Caco-2 (cell line): ENCODE measurements at regions not wholly inside any gene's neighbourhood (a gene's known extent, or its start where the extent isn't known, plus 50 kb on each side); places are given as distances from the start of the nearest gene placed in this dataset.

ENCODE experiments used
- BruUV-seq: library from RNA; stranded (reverse); fragments of 400-500 nt; replicated peaks from 2 replicates; lab custom pipeline; 2021; lab: Mats Ljungman, UMichigan
- CTCF ChIA-PET: fragments of 300-600 bp; sonication (Branson Sonifier 250); formaldehyde crosslinking; loops from one replicate; lab custom pipeline; 2022; ENCODE audit warnings: antibody characterized with exemption; lab: Charles Lee
- POLR2A ChIA-PET: fragments of 300-600 bp; sonication (Branson Sonifier 250); formaldehyde crosslinking; loops from one replicate; lab custom pipeline; 2022; ENCODE audit warnings: antibody characterized with exemption; lab: Charles Lee
- DNase-seq, 2 experiments: peaks; one replicate each; pipeline versions ENCODE4 v3.0.0 to v3.0.0-alpha.2; 2020 to 2022
- H3K27me3 ChIP-seq: replicated peaks from 2 replicates; pipeline ENCODE4 v1.6.0; 2011; ENCODE audit warnings: low read length; ENCODE audit not compliant: control insufficient read depth, insufficient read depth
- H3K36me3 ChIP-seq: 2 replicates; pipeline ENCODE4 v1.5.1; 2011; ENCODE audit warnings: low read length; ENCODE audit not compliant: control insufficient read depth, insufficient read depth
- H3K4me1 ChIP-seq: fragments of 250-450 bp; sonication (Bioruptor Pico); 2 replicates; pipeline ENCODE4 v1.5.1; 2020; ENCODE audit warnings: mild to moderate bottlenecking
- H3K4me3 ChIP-seq: 2 replicates; pipeline ENCODE4 v1.5.1; 2011; ENCODE audit warnings: low read depth, mild to moderate bottlenecking, control low read depth, low read length
- H3K9me3 ChIP-seq: fragments of 250-450 bp; sonication (Bioruptor Pico); 2 replicates; pipeline ENCODE4 v1.5.1; 2020; ENCODE audit warnings: mild to moderate bottlenecking, moderate library complexity
- H3K27ac Mint-ChIP-seq: one replicate; pipeline ENCODE4 v1.8.0; 2022; ENCODE audit warnings: mixed read lengths; ENCODE audit not compliant: unreplicated experiment
- H3K27me3 Mint-ChIP-seq: one replicate; pipeline ENCODE4 v1.8.0; 2022; ENCODE audit warnings: mixed read lengths; ENCODE audit not compliant: insufficient read depth, unreplicated experiment
- H3K36me3 Mint-ChIP-seq: one replicate; pipeline ENCODE4 v1.8.0; 2022; ENCODE audit warnings: mild to moderate bottlenecking, mixed read lengths; ENCODE audit not compliant: insufficient read depth, unreplicated experiment
- H3K4me1 Mint-ChIP-seq: one replicate; pipeline ENCODE4 v1.8.0; 2022; ENCODE audit warnings: low read depth, mixed read lengths; ENCODE audit not compliant: unreplicated experiment
- H3K4me3 Mint-ChIP-seq: one replicate; pipeline ENCODE4 v1.8.0; 2022; ENCODE audit warnings: mild to moderate bottlenecking, moderate library complexity, mixed read lengths; ENCODE audit not compliant: unreplicated experiment
- H3K9me3 Mint-ChIP-seq: one replicate; pipeline ENCODE4 v1.8.0; 2022; ENCODE audit warnings: mixed read lengths; ENCODE audit not compliant: unreplicated experiment
- intact Hi-C: fragments of 100-400 bp; cut with micrococcal nuclease; formaldehyde crosslinking; loops from one replicate; pipeline ENCODE4 v1.10.0; 2022; ENCODE audit not compliant: unreplicated experiment
- TF ChIP-seq, protein P1 (sequence below), 2 experiments: fragments of 200-600 bp in 1 of 2; IDR thresholded peaks; 1 replicate in 1 of 2; 2 replicates in 1 of 2; pipeline versions ENCODE4 v1.5.1 to v1.8.0; 2011 to 2022; ENCODE audit warnings: antibody characterized with exemption in 1 of 2, control low read depth in 1 of 2, inconsistent platforms in 1 of 2, low read depth in 1 of 2, low read length in 1 of 2, mild to moderate bottlenecking in 1 of 2, moderate library complexity in 1 of 2; ENCODE audit not compliant: insufficient read depth in 1 of 2, severe bottlenecking in 1 of 2, unreplicated experiment in 1 of 2

DNA sequence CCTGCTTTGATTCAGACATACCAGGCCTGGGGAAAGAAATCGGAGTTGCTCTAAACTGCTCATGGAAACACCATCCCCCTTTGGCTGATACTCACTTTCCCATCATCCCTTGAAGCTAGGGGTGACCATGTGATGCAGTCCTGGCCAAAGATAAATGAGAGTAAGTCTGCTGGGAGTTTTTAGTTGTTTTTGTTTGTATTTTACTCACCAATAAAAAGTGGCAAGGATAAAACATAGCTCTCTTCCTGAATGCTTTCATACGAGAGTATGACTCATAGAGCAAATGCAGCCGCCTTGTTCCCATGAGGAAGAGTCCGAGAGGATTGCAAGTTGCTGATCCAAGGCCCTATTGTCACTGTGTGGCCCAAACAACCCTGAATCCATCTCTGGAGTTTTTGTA is 126.4 kb upstream of the TMEM132C start:
- no peaks in the 10 kb centered on the region for H3K27me3 Mint-ChIP-seq
- Histone ChIP-seq H3K9me3 (no peaks in the 10 kb centered on the region), H3K36me3 (no peaks in the 10 kb centered on the region), H3K4me1 (no peaks in the 10 kb centered on the region), H3K27me3 (no peaks in the 10 kb centered on the region), H3K4me3 (no peak overlapping the region)
- no peak overlapping the region for H3K27ac Mint-ChIP-seq
- BruUV-seq: no TSS peak
- no peaks in the 10 kb centered on the region for H3K4me1 Mint-ChIP-seq
- H3K9me3 Mint-ChIP-seq: peaks cover 10% of the 10 kb centered on the region
- intact Hi-C loops: no loop called here
- no peak for DNase-seq
- ChIA-PET CTCF (no interaction called here), POLR2A (no interaction called here)
- TF ChIP-seq, protein P1, sequence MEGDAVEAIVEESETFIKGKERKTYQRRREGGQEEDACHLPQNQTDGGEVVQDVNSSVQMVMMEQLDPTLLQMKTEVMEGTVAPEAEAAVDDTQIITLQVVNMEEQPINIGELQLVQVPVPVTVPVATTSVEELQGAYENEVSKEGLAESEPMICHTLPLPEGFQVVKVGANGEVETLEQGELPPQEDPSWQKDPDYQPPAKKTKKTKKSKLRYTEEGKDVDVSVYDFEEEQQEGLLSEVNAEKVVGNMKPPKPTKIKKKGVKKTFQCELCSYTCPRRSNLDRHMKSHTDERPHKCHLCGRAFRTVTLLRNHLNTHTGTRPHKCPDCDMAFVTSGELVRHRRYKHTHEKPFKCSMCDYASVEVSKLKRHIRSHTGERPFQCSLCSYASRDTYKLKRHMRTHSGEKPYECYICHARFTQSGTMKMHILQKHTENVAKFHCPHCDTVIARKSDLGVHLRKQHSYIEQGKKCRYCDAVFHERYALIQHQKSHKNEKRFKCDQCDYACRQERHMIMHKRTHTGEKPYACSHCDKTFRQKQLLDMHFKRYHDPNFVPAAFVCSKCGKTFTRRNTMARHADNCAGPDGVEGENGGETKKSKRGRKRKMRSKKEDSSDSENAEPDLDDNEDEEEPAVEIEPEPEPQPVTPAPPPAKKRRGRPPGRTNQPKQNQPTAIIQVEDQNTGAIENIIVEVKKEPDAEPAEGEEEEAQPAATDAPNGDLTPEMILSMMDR (IDR thresholded peaks at IDR 0.05; ENCODE audit: insufficient read depth in 1 of 2, low read depth in 1 of 2, low read length in 1 of 2, severe bottlenecking in 1 of 2, unreplicated experiment in 1 of 2): no peak
- H3K36me3 Mint-ChIP-seq: no peaks in the 10 kb centered on the region
- H3K4me3 Mint-ChIP-seq: no peak overlapping the region

DNA sequence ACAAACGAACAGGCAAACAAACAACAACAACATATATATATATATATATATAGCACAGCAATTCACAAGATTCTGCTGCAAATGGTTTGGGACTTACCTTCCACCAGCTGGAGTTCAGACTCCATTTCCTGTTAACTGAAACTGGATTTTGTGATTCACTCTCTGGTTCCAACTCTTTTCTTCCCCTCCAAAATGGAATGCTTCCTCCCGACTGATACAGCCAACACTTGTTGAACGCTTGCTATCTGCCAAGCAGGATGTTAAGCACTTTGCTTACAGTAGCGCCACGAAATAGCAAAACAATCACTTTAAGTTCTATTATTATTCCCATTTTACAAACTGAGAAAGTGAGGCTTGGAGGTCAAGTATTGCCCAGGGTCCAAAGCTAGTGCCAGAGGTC is 116.0 kb upstream of the TMEM132C start:
- Histone ChIP-seq H3K9me3 (no peaks in the 10 kb centered on the region), H3K4me1 (no peaks in the 10 kb centered on the region), H3K4me3 (no peak overlapping the region), H3K36me3 (no peaks in the 10 kb centered on the region), H3K27me3 (no peaks in the 10 kb centered on the region)
- Mint-ChIP-seq H3K36me3 (no peaks in the 10 kb centered on the region), H3K4me1 (no peaks in the 10 kb centered on the region), H3K27ac (no peak overlapping the region), H3K27me3 (peaks cover 2% of the 10 kb centered on the region), H3K4me3 (no peak overlapping the region), H3K9me3 (peaks cover 9% of the 10 kb centered on the region)
- intact Hi-C loops: no loop called here
- no peak for DNase-seq
- TF ChIP-seq, protein P1 (IDR thresholded peaks at IDR 0.05; ENCODE audit: insufficient read depth in 1 of 2, low read depth in 1 of 2, low read length in 1 of 2, severe bottlenecking in 1 of 2, unreplicated experiment in 1 of 2): no peak
- CTCF ChIA-PET: no interaction called here
- no TSS peak for BruUV-seq
- POLR2A ChIA-PET: no interaction called here

DNA sequence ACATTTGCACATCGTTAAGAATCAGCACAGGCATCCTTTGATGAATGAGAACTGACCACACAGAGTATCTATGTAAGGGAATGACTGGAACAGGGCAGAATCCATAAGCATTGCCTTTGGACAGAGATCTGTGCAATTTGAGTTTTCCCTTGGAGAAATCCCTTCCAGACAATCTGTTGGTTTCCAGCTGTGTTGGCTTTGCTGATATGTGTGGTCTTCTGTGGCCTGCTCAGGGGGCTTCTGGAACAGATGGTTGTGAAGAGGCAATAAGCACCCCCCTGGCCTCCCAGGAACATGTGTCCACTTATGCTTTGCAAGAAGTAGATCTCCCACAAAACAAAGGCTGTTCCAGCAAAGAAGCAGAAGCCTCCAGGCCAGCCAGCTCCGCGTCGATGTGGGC is 111.4 kb upstream of the TMEM132C start:
- Histone ChIP-seq H3K4me1 (no peaks in the 10 kb centered on the region), H3K27me3 (no peaks in the 10 kb centered on the region), H3K36me3 (no peaks in the 10 kb centered on the region), H3K9me3 (no peaks in the 10 kb centered on the region), H3K4me3 (no peak overlapping the region)
- peaks cover 2% of the 10 kb centered on the region for H3K27me3 Mint-ChIP-seq
- no peaks in the 10 kb centered on the region for H3K36me3 Mint-ChIP-seq
- ChIA-PET POLR2A (no interaction called here), CTCF (no interaction called here)
- H3K27ac Mint-ChIP-seq: no peak overlapping the region
- DNase-seq: no peak
- H3K4me1 Mint-ChIP-seq: no peaks in the 10 kb centered on the region
- peaks cover 9% of the 10 kb centered on the region for H3K9me3 Mint-ChIP-seq
- BruUV-seq: no TSS peak
- TF ChIP-seq, protein P1 (IDR thresholded peaks at IDR 0.05; ENCODE audit: insufficient read depth in 1 of 2, low read depth in 1 of 2, low read length in 1 of 2, severe bottlenecking in 1 of 2, unreplicated experiment in 1 of 2): no peak
- no peak overlapping the region for H3K4me3 Mint-ChIP-seq
- intact Hi-C loops: no loop called here
